GM21381 (cell line): ENCODE measurements at regions not wholly inside any gene's neighbourhood (a gene's known extent, or its start where the extent isn't known, plus 50 kb on each side); places are given as distances from the start of the nearest gene placed in this dataset.

Experiments
- ATAC-seq: cut with Tn5 transposase; IDR thresholded peaks from one replicate; pipeline ENCODE4 v1.9.1; 2021; ENCODE audit warnings: mild to moderate bottlenecking, moderate library complexity; ENCODE audit not compliant: unreplicated experiment

GRCh38 chr10:30793093-30793492, 163.5 kb upstream of the LYZL2 start:
- ATAC-seq = no peak

- ATAC-seq = no peak
These were observed 162.5 kb upstream of the LYZL2 start for GRCh38 chr10:30792025-30792424.

- no peak for ATAC-seq
These were observed 161.7 kb upstream of the LYZL2 start for GRCh38 chr10:30791197-30791611.

- no peak for ATAC-seq
These were observed 160.3 kb upstream of the LYZL2 start for GRCh38 chr10:30789806-30790205.

GRCh38 chr10:30788307-30788706, 158.8 kb upstream of the LYZL2 start:
- no peak for ATAC-seq

- no peak for ATAC-seq
These were observed 157.4 kb upstream of the LYZL2 start for GRCh38 chr10:30786906-30787305.

- ATAC-seq = no peak
These were observed 156.6 kb upstream of the LYZL2 start for GRCh38 chr10:30786131-30786530.

- ATAC-seq = no peak
These were observed 155.5 kb upstream of the LYZL2 start for GRCh38 chr10:30784897-30785605.

- ATAC-seq = no peak
These were observed 155.0 kb upstream of the LYZL2 start for GRCh38 chr10:30784524-30784896.

- ATAC-seq = peak; percentile 44
These were observed 154.5 kb upstream of the LYZL2 start for GRCh38 chr10:30783939-30784501.

- ATAC-seq = peak; percentile 62
These were observed 153.2 kb upstream of the LYZL2 start for GRCh38 chr10:30782537-30783461.

GRCh38 chr10:30782157-30782536, 152.6 kb upstream of the LYZL2 start:
- ATAC-seq = no peak

- no peak for ATAC-seq
These were observed 152.1 kb upstream of the LYZL2 start for GRCh38 chr10:30781670-30782121.

GRCh38 chr10:30778769-30779168, 149.2 kb upstream of the LYZL2 start:
- ATAC-seq = no peak

GRCh38 chr10:30775779-30776591, 146.4 kb upstream of the LYZL2 start:
- no peak for ATAC-seq

- ATAC-seq = no peak
These were observed 144.7 kb upstream of the LYZL2 start for GRCh38 chr10:30774261-30774660.

- ATAC-seq = no peak
These were observed 143.9 kb upstream of the LYZL2 start for GRCh38 chr10:30773501-30773900.

GRCh38 chr10:30770816-30771215, 141.3 kb upstream of the LYZL2 start:
- no peak for ATAC-seq

- ATAC-seq = no peak
These were observed 140.7 kb upstream of the LYZL2 start for GRCh38 chr10:30770229-30770628.

GRCh38 chr10:30769361-30769760, 139.8 kb upstream of the LYZL2 start:
- ATAC-seq = no peak

- ATAC-seq = no peak
These were observed 136.1 kb upstream of the LYZL2 start for GRCh38 chr10:30765616-30766015.
